ENCODE measurements at regions not wholly inside any gene's neighbourhood (a gene's known extent, or its start where the extent isn't known, plus 50 kb on each side); places are given as distances from the start of the nearest gene placed in this dataset.

- in situ Hi-C loops (cut with HindIII; ENCODE audit: low sequenced_read_pairs), result no loop called here
These were observed 72.3 kb downstream of the FAM76B start for GRCh38 chr11:95717314-95717713.

GRCh38 chr11:95716266-95716665, 73.3 kb downstream of the FAM76B start:
- in situ Hi-C loops (cut with HindIII; ENCODE audit: low sequenced_read_pairs), result no loop called here

GRCh38 chr11:95715777-95716241, 73.8 kb downstream of the FAM76B start:
- in situ Hi-C loops (cut with HindIII; ENCODE audit: low sequenced_read_pairs), result no loop called here

GRCh38 chr11:95714843-95715776, 74.5 kb downstream of the FAM76B start:
- in situ Hi-C loops (cut with HindIII; ENCODE audit: low sequenced_read_pairs), result no loop called here

- in situ Hi-C loops (cut with HindIII; ENCODE audit: low sequenced_read_pairs), result no loop called here
These were observed 76.2 kb downstream of the FAM76B start for GRCh38 chr11:95713428-95713827.

- in situ Hi-C loops (cut with HindIII; ENCODE audit: low sequenced_read_pairs), result no loop called here
These were observed 77.7 kb downstream of the FAM76B start for GRCh38 chr11:95711945-95712221.

- in situ Hi-C loops (cut with HindIII; ENCODE audit: low sequenced_read_pairs), result no loop called here
These were observed 78.2 kb downstream of the FAM76B start for GRCh38 chr11:95711162-95711944.

GRCh38 chr11:95708681-95709080, 80.9 kb downstream of the FAM76B start:
- in situ Hi-C loops (cut with HindIII; ENCODE audit: low sequenced_read_pairs), result no loop called here

GRCh38 chr11:95706974-95707387, 82.6 kb downstream of the FAM76B start:
- in situ Hi-C loops (cut with HindIII; ENCODE audit: low sequenced_read_pairs), result no loop called here

GRCh38 chr11:95705485-95706124, 84.0 kb downstream of the FAM76B start:
- in situ Hi-C loops (cut with HindIII; ENCODE audit: low sequenced_read_pairs), result no loop called here

- in situ Hi-C loops (cut with HindIII; ENCODE audit: low sequenced_read_pairs), result no loop called here
These were observed 84.7 kb downstream of the FAM76B start for GRCh38 chr11:95704865-95705264.

GRCh38 chr11:95703049-95703448, 86.5 kb downstream of the FAM76B start:
- in situ Hi-C loops (cut with HindIII; ENCODE audit: low sequenced_read_pairs), result no loop called here

- in situ Hi-C loops (cut with HindIII; ENCODE audit: low sequenced_read_pairs), result no loop called here
These were observed 87.1 kb downstream of the FAM76B start for GRCh38 chr11:95702526-95702925.

GRCh38 chr11:95700471-95700817, 89.1 kb downstream of the FAM76B start:
- in situ Hi-C loops (cut with HindIII; ENCODE audit: low sequenced_read_pairs), result no loop called here

- in situ Hi-C loops (cut with HindIII; ENCODE audit: low sequenced_read_pairs), result no loop called here
These were observed 89.7 kb downstream of the FAM76B start for GRCh38 chr11:95699631-95700470.

GRCh38 chr11:95698676-95699557, 90.7 kb downstream of the FAM76B start:
- in situ Hi-C loops (cut with HindIII; ENCODE audit: low sequenced_read_pairs), result no loop called here

- in situ Hi-C loops (cut with HindIII; ENCODE audit: low sequenced_read_pairs), result no loop called here
These were observed 91.8 kb downstream of the FAM76B start for GRCh38 chr11:95697614-95698408.

GRCh38 chr11:95695181-95695580, 94.4 kb downstream of the FAM76B start:
- in situ Hi-C loops (cut with HindIII; ENCODE audit: low sequenced_read_pairs), result no loop called here

GRCh38 chr11:95693298-95693697, 96.3 kb downstream of the FAM76B start:
- in situ Hi-C loops (cut with HindIII; ENCODE audit: low sequenced_read_pairs), result no loop called here

All from DLD1 (cell line).